Neural cell (in vitro differentiated cells): ENCODE measurements at regions not wholly inside any gene's neighbourhood (a gene's known extent, or its start where the extent isn't known, plus 50 kb on each side); places are given as distances from the start of the nearest gene placed in this dataset.

Source experiments
- H2AFZ ChIP-seq: fragments of 200-600, 300-800 bp; sonication (generic), shearing (Covaris generic); 2 replicates; pipeline ENCODE4 v1.6.0; 2014; ENCODE audit warnings: low read depth, mild to moderate bottlenecking, antibody characterized with exemption, low read length, moderate library complexity
- H3F3A ChIP-seq: fragments of 200-600 bp; shearing (Covaris generic); 2 replicates; pipeline ENCODE4 v1.6.1; 2016; ENCODE audit warnings: mild to moderate bottlenecking, moderate library complexity, mixed read lengths, antibody characterized with exemption, low read length; ENCODE audit not compliant: insufficient read depth, poor library complexity, severe bottlenecking
- H3K27ac ChIP-seq: fragments of 200-600, 300-800 bp; sonication (generic), shearing (Covaris generic); 2 replicates; pipeline ENCODE4 v1.5.1; 2014; ENCODE audit warnings: mild to moderate bottlenecking, low read length, moderate library complexity
- H3K27me3 ChIP-seq: fragments of 300-800, 200-600 bp; sonication (generic), shearing (Covaris generic); 2 replicates; pipeline ENCODE4 v1.6.0; 2014; ENCODE audit warnings: mild to moderate bottlenecking, low read depth, low read length, moderate library complexity; ENCODE audit not compliant: insufficient read depth
- H3K36me3 ChIP-seq: fragments of 300-800, 200-600 bp; sonication (generic), shearing (Covaris generic); 2 replicates; pipeline ENCODE4 v1.5.1; 2014; ENCODE audit warnings: mild to moderate bottlenecking, antibody characterized with exemption, low read length, moderate library complexity; ENCODE audit not compliant: insufficient read depth
- H3K4me2 ChIP-seq: fragments of 300-800, 200-600 bp; sonication (generic), shearing (Covaris generic); 2 replicates; pipeline ENCODE4 v1.6.0; 2014; ENCODE audit warnings: mild to moderate bottlenecking, low read length
- H3K4me3 ChIP-seq: fragments of 300-800, 200-600 bp; sonication (generic), shearing (Covaris generic); 2 replicates; pipeline ENCODE4 v1.5.1; 2014; ENCODE audit warnings: mild to moderate bottlenecking, low read length, moderate library complexity
- H3K79me2 ChIP-seq: fragments of 200-600 bp; shearing (Covaris generic); replicated peaks from 2 replicates; pipeline ENCODE4 v1.6.0; 2014; ENCODE audit warnings: mild to moderate bottlenecking, low read length, moderate library complexity; ENCODE audit not compliant: insufficient read depth
- H3K9ac ChIP-seq: fragments of 300-800, 200-600 bp; sonication (generic), shearing (Covaris generic); 2 replicates; pipeline ENCODE4 v1.6.1; 2016; ENCODE audit warnings: mild to moderate bottlenecking, low read length, mixed read lengths
- H3K9me2 ChIP-seq: fragments of 200-600 bp; shearing (Covaris generic); 2 replicates; pipeline ENCODE4 v1.6.1; 2016; ENCODE audit warnings: mild to moderate bottlenecking, low read length, mixed read lengths; ENCODE audit not compliant: insufficient read depth
- H3K9me3 ChIP-seq: fragments of 200-600, 300-800 bp; sonication (generic), shearing (Covaris generic); 2 replicates; pipeline ENCODE4 v1.6.1; 2016; ENCODE audit warnings: mild to moderate bottlenecking, mixed run types, low read length, moderate library complexity, mixed read lengths
- H4K20me1 ChIP-seq: fragments of 200-600 bp; shearing (Covaris generic); 2 replicates; pipeline ENCODE4 v1.6.1; 2016; ENCODE audit warnings: mild to moderate bottlenecking, mixed run types; ENCODE audit not compliant: insufficient read depth
- EP300 ChIP-seq: fragments of 450-650 bp; conservative IDR thresholded peaks from 2 replicates; pipeline ENCODE4 v1.6.1; 2014; ENCODE audit warnings: antibody characterized with exemption, mild to moderate bottlenecking, moderate library complexity; ENCODE audit not compliant: poor library complexity, severe bottlenecking
- EZH2 ChIP-seq: fragments of 200-600, 300-800 bp; shearing (Covaris generic), sonication (generic); IDR thresholded peaks from 2 replicates; pipeline ENCODE4 v1.6.1; 2014; ENCODE audit warnings: antibody characterized with exemption, low read length, borderline replicate concordance, mild to moderate bottlenecking; ENCODE audit not compliant: insufficient read depth, poor library complexity, severe bottlenecking
- MXI1 ChIP-seq: fragments of 450-650 bp; conservative IDR thresholded peaks from 2 replicates; pipeline ENCODE4 v1.6.1; 2014; ENCODE audit warnings: antibody characterized with exemption, mild to moderate bottlenecking; ENCODE audit not compliant: poor library complexity, severe bottlenecking
- POLR2AphosphoS5 ChIP-seq: IDR thresholded peaks from 2 replicates; pipeline ENCODE4 v1.6.1; 2012
- RAD21 ChIP-seq: fragments of 450-650 bp; conservative IDR thresholded peaks from 2 replicates; pipeline ENCODE4 v1.6.1; 2014; ENCODE audit warnings: antibody characterized with exemption, mild to moderate bottlenecking, moderate library complexity
- SMC3 ChIP-seq: fragments of 450-650 bp; conservative IDR thresholded peaks from 2 replicates; pipeline ENCODE4 v1.6.1; 2014; ENCODE audit warnings: antibody characterized with exemption, mild to moderate bottlenecking, moderate library complexity; ENCODE audit not compliant: poor library complexity
- TAF1 ChIP-seq: IDR thresholded peaks from 2 replicates; pipeline ENCODE4 v1.6.1; 2012; ENCODE audit warnings: low read depth
- TF ChIP-seq, protein P1 (sequence below): fragments of 450-650 bp; IDR thresholded peaks from 2 replicates; pipeline ENCODE4 v1.5.1; 2014; ENCODE audit warnings: antibody characterized with exemption, mild to moderate bottlenecking, moderate library complexity; ENCODE audit not compliant: poor library complexity, severe bottlenecking
- TF ChIP-seq, protein P2 (sequence below): IDR thresholded peaks from 2 replicates; pipeline ENCODE4 v1.6.1; 2012; ENCODE audit warnings: borderline replicate concordance

DNA sequence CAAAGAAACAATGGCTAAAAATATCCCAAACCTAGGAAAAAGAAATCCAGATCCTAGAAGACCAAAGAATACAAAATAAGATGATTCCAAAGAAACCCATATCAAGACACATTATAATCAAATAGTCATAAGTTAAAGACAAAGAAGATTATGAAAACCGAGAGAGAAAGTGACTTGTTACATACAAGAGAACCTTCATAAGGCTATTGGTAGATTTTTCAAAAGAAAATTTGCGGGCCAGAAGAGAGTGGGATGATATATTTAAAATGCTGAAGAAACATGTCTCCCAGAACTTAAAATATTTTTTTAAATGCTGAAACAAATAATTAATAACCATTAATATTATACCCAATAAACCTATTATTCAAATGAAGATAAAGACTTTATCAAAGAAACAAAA is 687.3 kb downstream of the TLE4 start:
- H2AFZ ChIP-seq, result no peak overlapping the region
- peaks cover 4% of the 10 kb centered on the region for H3K9me3 ChIP-seq
- TF ChIP-seq, protein P1, sequence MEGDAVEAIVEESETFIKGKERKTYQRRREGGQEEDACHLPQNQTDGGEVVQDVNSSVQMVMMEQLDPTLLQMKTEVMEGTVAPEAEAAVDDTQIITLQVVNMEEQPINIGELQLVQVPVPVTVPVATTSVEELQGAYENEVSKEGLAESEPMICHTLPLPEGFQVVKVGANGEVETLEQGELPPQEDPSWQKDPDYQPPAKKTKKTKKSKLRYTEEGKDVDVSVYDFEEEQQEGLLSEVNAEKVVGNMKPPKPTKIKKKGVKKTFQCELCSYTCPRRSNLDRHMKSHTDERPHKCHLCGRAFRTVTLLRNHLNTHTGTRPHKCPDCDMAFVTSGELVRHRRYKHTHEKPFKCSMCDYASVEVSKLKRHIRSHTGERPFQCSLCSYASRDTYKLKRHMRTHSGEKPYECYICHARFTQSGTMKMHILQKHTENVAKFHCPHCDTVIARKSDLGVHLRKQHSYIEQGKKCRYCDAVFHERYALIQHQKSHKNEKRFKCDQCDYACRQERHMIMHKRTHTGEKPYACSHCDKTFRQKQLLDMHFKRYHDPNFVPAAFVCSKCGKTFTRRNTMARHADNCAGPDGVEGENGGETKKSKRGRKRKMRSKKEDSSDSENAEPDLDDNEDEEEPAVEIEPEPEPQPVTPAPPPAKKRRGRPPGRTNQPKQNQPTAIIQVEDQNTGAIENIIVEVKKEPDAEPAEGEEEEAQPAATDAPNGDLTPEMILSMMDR, result no peak
- no peak for TF ChIP-seq SMC3
- TF ChIP-seq POLR2AphosphoS5, result no peak
- no peak for TF ChIP-seq RAD21
- TF ChIP-seq TAF1, result no peak
- no peak for TF ChIP-seq EZH2
- no peak for TF ChIP-seq EP300
- TF ChIP-seq MXI1, result no peak
- no peaks in the 10 kb centered on the region for H3K27me3 ChIP-seq
- no peaks in the 10 kb centered on the region for H4K20me1 ChIP-seq
- no peak overlapping the region for H3K4me2 ChIP-seq
- H3F3A ChIP-seq, result no peaks in the 10 kb centered on the region
- H3K9me2 ChIP-seq, result no peaks in the 10 kb centered on the region
- H3K36me3 ChIP-seq, result no peaks in the 10 kb centered on the region
- H3K79me2 ChIP-seq, result no peaks in the 10 kb centered on the region
- H3K27ac ChIP-seq, result no peak overlapping the region
- no peak overlapping the region for H3K9ac ChIP-seq
- H3K4me3 ChIP-seq, result no peak overlapping the region

DNA sequence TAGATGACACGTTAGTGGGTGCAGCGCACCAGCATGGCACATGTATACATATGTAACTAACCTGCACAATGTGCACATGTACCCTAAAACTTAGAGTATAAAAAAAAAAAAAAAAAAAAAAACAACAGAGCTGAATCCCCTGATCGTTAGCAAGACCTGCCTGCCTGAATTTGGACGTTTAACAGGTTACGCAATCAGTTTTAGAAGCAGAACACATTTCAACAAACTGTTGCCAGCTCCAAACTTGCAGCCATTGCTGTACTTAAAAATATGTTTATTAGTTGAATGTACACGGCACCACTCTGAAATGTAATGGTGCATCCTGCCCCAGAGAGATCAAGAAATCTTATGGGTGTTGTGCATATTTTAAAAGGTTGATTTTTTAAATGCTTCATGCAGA is 680.0 kb downstream of the TLE4 start:
- H3K27me3 ChIP-seq, result no peaks in the 10 kb centered on the region
- no peaks in the 10 kb centered on the region for H3K9me2 ChIP-seq
- H2AFZ ChIP-seq, result no peak overlapping the region
- H3K4me3 ChIP-seq, result no peak overlapping the region
- no peak overlapping the region for H3K9ac ChIP-seq
- no peaks in the 10 kb centered on the region for H4K20me1 ChIP-seq
- no peaks in the 10 kb centered on the region for H3K36me3 ChIP-seq
- peaks cover 4% of the 10 kb centered on the region for H3K9me3 ChIP-seq
- TF ChIP-seq POLR2AphosphoS5 (no peak), EZH2 (no peak), SMC3 (no peak), TAF1 (no peak), MXI1 (no peak), EP300 (no peak), RAD21 (no peak)
- TF ChIP-seq, protein P2, sequence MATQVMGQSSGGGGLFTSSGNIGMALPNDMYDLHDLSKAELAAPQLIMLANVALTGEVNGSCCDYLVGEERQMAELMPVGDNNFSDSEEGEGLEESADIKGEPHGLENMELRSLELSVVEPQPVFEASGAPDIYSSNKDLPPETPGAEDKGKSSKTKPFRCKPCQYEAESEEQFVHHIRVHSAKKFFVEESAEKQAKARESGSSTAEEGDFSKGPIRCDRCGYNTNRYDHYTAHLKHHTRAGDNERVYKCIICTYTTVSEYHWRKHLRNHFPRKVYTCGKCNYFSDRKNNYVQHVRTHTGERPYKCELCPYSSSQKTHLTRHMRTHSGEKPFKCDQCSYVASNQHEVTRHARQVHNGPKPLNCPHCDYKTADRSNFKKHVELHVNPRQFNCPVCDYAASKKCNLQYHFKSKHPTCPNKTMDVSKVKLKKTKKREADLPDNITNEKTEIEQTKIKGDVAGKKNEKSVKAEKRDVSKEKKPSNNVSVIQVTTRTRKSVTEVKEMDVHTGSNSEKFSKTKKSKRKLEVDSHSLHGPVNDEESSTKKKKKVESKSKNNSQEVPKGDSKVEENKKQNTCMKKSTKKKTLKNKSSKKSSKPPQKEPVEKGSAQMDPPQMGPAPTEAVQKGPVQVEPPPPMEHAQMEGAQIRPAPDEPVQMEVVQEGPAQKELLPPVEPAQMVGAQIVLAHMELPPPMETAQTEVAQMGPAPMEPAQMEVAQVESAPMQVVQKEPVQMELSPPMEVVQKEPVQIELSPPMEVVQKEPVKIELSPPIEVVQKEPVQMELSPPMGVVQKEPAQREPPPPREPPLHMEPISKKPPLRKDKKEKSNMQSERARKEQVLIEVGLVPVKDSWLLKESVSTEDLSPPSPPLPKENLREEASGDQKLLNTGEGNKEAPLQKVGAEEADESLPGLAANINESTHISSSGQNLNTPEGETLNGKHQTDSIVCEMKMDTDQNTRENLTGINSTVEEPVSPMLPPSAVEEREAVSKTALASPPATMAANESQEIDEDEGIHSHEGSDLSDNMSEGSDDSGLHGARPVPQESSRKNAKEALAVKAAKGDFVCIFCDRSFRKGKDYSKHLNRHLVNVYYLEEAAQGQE, result no peak
- TF ChIP-seq, protein P1, result no peak
- no peaks in the 10 kb centered on the region for H3K79me2 ChIP-seq
- H3F3A ChIP-seq, result no peaks in the 10 kb centered on the region
- no peak overlapping the region for H3K4me2 ChIP-seq
- no peak overlapping the region for H3K27ac ChIP-seq
